GM12873 (cell line): ENCODE measurements at regions not wholly inside any gene's neighbourhood (a gene's known extent, or its start where the extent isn't known, plus 50 kb on each side); places are given as distances from the start of the nearest gene placed in this dataset.

Experiments used
- CTCF ChIP-seq: IDR thresholded peaks from 2 replicates; pipeline ENCODE4 v1.5.1; 2012; ENCODE audit warnings: low read depth, mild to moderate bottlenecking, moderate library complexity, low read length, control low read depth; ENCODE audit not compliant: insufficient read depth; ENCODE audit errors: missing control alignments

GRCh38 chr7:119694506-119694905, 578.5 kb upstream of the KCND2 start:
- TF ChIP-seq CTCF, result no peak

- TF ChIP-seq CTCF, result no peak
Measured at GRCh38 chr7:119696336-119696735, 576.6 kb upstream of the KCND2 start.

- TF ChIP-seq CTCF, result no peak
Measured at GRCh38 chr7:119703895-119704294, 569.1 kb upstream of the KCND2 start.

- TF ChIP-seq CTCF, result no peak
Measured at GRCh38 chr7:119706608-119707007, 566.4 kb upstream of the KCND2 start.

GRCh38 chr7:119708891-119709290, 564.1 kb upstream of the KCND2 start:
- no peak for TF ChIP-seq CTCF

- no peak for TF ChIP-seq CTCF
Measured at GRCh38 chr7:119711104-119711503, 561.9 kb upstream of the KCND2 start.

- TF ChIP-seq CTCF, result no peak
Measured at GRCh38 chr7:119712886-119713462, 560.0 kb upstream of the KCND2 start.
